8988T (cell line): ENCODE measurements at regions not wholly inside any gene's neighbourhood (a gene's known extent, or its start where the extent isn't known, plus 50 kb on each side); places are given as distances from the start of the nearest gene placed in this dataset.

Experiments used
- DNase-seq: peaks from one replicate; pipeline ENCODE4 v3.0.0; 2011

GRCh38 chr9:16203729-16204573, 651.1 kb downstream of the CCDC171 start:
- DNase-seq, result no peak

- DNase-seq, result no peak
These were observed 652.6 kb downstream of the CCDC171 start for GRCh38 chr9:16205455-16205854.

GRCh38 chr9:16206518-16206917, 653.7 kb downstream of the CCDC171 start:
- no peak for DNase-seq

GRCh38 chr9:16207161-16207560, 654.3 kb downstream of the CCDC171 start:
- no peak for DNase-seq

GRCh38 chr9:16210440-16210839, 657.6 kb downstream of the CCDC171 start:
- no peak for DNase-seq

GRCh38 chr9:16211946-16212345, 658.5 kb downstream of the BNC2 start:
- DNase-seq, result no peak

- DNase-seq, result no peak
These were observed 656.5 kb downstream of the BNC2 start for GRCh38 chr9:16213781-16214515.

GRCh38 chr9:16214677-16215352, 655.7 kb downstream of the BNC2 start:
- DNase-seq, result no peak

- no peak for DNase-seq
These were observed 655.2 kb downstream of the BNC2 start for GRCh38 chr9:16215353-16215680.

GRCh38 chr9:16217943-16218701, 652.3 kb downstream of the BNC2 start:
- DNase-seq, result no peak

GRCh38 chr9:16221366-16221765, 649.1 kb downstream of the BNC2 start:
- no peak for DNase-seq

GRCh38 chr9:16221822-16222547, 648.5 kb downstream of the BNC2 start:
- no peak for DNase-seq

GRCh38 chr9:16223074-16223871, 647.2 kb downstream of the BNC2 start:
- no peak for DNase-seq

GRCh38 chr9:16230731-16231130, 639.7 kb downstream of the BNC2 start:
- DNase-seq, result no peak

- no peak for DNase-seq
These were observed 634.2 kb downstream of the BNC2 start for GRCh38 chr9:16236311-16236710.

GRCh38 chr9:16236882-16237281, 633.6 kb downstream of the BNC2 start:
- no peak for DNase-seq

GRCh38 chr9:16238623-16239138, 631.8 kb downstream of the BNC2 start:
- no peak for DNase-seq

GRCh38 chr9:16241231-16241630, 629.2 kb downstream of the BNC2 start:
- no peak for DNase-seq

GRCh38 chr9:16243798-16244197, 626.7 kb downstream of the BNC2 start:
- no peak for DNase-seq

- no peak for DNase-seq
These were observed 624.6 kb downstream of the BNC2 start for GRCh38 chr9:16245756-16246440.

- no peak for DNase-seq
These were observed 623.7 kb downstream of the BNC2 start for GRCh38 chr9:16246785-16247184.
